ENCODE measurements at regions not wholly inside any gene's neighbourhood (a gene's known extent, or its start where the extent isn't known, plus 50 kb on each side); places are given as distances from the start of the nearest gene placed in this dataset.

DNA sequence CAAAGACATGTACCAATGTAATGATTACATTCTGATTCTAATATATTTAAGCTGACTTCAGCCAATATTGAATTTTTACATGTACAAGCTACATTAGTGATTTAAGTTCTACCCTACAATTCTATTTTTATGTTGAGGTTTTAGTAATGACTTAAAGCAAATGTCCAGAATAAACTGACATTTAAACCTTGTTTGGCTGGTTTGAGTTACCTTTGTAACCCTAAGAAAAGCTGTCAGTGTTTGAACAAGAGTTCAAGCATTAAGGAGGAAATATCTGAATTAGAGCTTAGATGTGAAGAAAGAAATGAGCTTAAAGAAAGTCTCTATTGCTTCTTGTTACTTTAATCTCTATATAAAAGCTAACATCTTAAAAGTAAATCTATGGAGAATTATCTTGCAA, 710.6 kb upstream of the EPHA7 start:
- no peak overlapping the region for H3K4me3 ChIP-seq (ENCODE audit: control insufficient read depth, low read depth, low read length)
- DNase-seq (ENCODE audit: low read depth) = no peak
- TF ChIP-seq CTCF (conservative IDR thresholded peaks at IDR 0.05; ENCODE audit: control insufficient read depth, insufficient read depth, low read depth, low read length) = no peak

- DNase-seq (ENCODE audit: low read depth) = no peak
- H3K4me3 ChIP-seq (ENCODE audit: control insufficient read depth, low read depth, low read length) = no peak overlapping the region
- TF ChIP-seq CTCF (conservative IDR thresholded peaks at IDR 0.05; ENCODE audit: control insufficient read depth, insufficient read depth, low read depth, low read length) = no peak
Measured at GRCh38 chr6:94127716-94128115, 708.4 kb upstream of the EPHA7 start.

GRCh38 chr6:94124333-94124732, 705.0 kb upstream of the EPHA7 start:
- TF ChIP-seq CTCF (conservative IDR thresholded peaks at IDR 0.05; ENCODE audit: control insufficient read depth, insufficient read depth, low read depth, low read length) = no peak
- no peak for DNase-seq (ENCODE audit: low read depth)
- H3K4me3 ChIP-seq (ENCODE audit: control insufficient read depth, low read depth, low read length) = no peak overlapping the region

DNA sequence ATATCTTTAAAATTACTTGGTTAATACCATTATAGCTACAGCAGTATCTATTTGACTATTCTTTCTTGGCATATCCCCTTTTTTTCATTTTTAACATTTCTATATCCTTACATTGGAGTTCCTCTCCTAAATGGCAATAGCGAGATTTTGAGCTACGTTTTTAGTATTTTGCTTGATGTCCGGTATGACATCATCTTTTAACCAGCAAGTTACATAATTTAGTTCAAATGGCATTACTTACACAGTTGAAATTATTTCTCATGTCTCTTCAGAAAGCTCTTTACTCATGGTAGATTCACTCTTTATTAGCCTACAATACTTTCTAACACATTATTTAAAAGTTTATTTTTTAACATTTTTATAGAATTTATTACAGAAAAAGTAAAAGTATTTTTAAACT, 701.7 kb upstream of the EPHA7 start:
- DNase-seq (ENCODE audit: low read depth) = no peak
- no peak overlapping the region for H3K4me3 ChIP-seq (ENCODE audit: control insufficient read depth, low read depth, low read length)
- TF ChIP-seq CTCF (conservative IDR thresholded peaks at IDR 0.05; ENCODE audit: control insufficient read depth, insufficient read depth, low read depth, low read length) = no peak

DNA sequence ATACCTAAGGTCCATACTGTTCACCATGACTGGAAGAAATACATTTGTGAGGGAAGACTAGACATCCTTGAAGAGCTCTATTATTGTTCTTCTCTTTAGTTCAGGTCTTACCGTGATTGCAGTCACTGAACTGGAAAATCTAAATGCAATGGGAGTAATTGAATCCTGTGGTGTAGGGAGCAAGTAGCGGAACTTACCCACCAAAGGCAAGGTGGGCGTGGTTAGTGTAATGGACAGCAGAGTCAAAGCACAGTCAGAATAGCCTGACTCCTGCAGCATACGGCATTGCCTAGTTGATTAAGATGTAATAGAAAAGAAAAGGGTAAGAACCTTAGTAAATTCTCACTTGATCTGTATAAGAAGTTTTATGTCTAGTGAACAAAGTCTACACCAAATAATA, 679.7 kb upstream of the EPHA7 start:
- no peak overlapping the region for H3K4me3 ChIP-seq (ENCODE audit: control insufficient read depth, low read depth, low read length)
- TF ChIP-seq CTCF (conservative IDR thresholded peaks at IDR 0.05; ENCODE audit: control insufficient read depth, insufficient read depth, low read depth, low read length) = no peak
- DNase-seq (ENCODE audit: low read depth) = no peak

GRCh38 chr6:94095961-94096360, 676.6 kb upstream of the EPHA7 start:
- no peak for TF ChIP-seq CTCF (conservative IDR thresholded peaks at IDR 0.05; ENCODE audit: control insufficient read depth, insufficient read depth, low read depth, low read length)
- DNase-seq (ENCODE audit: low read depth) = no peak
- H3K4me3 ChIP-seq (ENCODE audit: control insufficient read depth, low read depth, low read length) = no peak overlapping the region

DNA sequence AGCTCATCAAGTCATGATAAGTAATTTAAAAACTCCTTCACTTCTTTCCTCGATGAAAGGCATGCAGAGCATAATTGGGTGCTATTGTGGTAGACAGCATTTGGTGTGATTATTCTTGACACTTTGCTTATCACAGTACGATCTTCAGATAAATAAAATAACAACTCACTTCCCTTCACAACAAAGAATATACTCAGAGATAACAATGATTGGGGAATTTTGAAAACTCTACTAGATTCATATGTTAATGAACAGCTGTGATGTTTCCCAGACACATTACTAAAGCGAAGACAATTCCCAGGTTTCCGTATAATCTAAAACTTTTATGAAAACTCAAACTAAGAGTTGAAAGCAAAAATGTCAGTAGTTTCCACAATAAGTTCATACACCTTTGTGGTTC, 670.6 kb upstream of the EPHA7 start:
- no peak for DNase-seq (ENCODE audit: low read depth)
- no peak for TF ChIP-seq CTCF (conservative IDR thresholded peaks at IDR 0.05; ENCODE audit: control insufficient read depth, insufficient read depth, low read depth, low read length)
- no peak overlapping the region for H3K4me3 ChIP-seq (ENCODE audit: control insufficient read depth, low read depth, low read length)

Data from fibroblast of mammary gland (primary cell).